CD4-positive, alpha-beta T cell treated with Interleukin-6 at 100 ng/mL for 8 hours (primary cell): ENCODE measurements at regions not wholly inside any gene's neighbourhood (a gene's known extent, or its start where the extent isn't known, plus 50 kb on each side); places are given as distances from the start of the nearest gene placed in this dataset.
"Not testable (repeated sequence)": the region's sequence is repeated elsewhere in the genome, so short reads cannot be mapped to it uniquely, and the experiment has no call there.

Experiments used
- DNase-seq: peaks from one replicate; pipeline ENCODE4 v3.0.0-alpha.2; 2020; ENCODE audit warnings: mixed read lengths, low spot score

- DNase-seq = no peak
These were observed 228.7 kb upstream of the GOT2 start for GRCh38 chr16:58962811-58963210.

- DNase-seq = no peak
These were observed 226.4 kb upstream of the GOT2 start for GRCh38 chr16:58960484-58960883.

GRCh38 chr16:58960034-58960433 is 225.9 kb upstream of the GOT2 start:
- no peak for DNase-seq

- no peak for DNase-seq
These were observed 224.6 kb upstream of the GOT2 start for GRCh38 chr16:58958749-58959148.

- DNase-seq = no peak
These were observed 214.1 kb upstream of the GOT2 start for GRCh38 chr16:58948244-58948643.

GRCh38 chr16:58940609-58941008 is 206.5 kb upstream of the GOT2 start:
- no peak for DNase-seq

- no peak for DNase-seq
These were observed 204.7 kb upstream of the GOT2 start for GRCh38 chr16:58938811-58939210.

- no peak for DNase-seq
These were observed 203.5 kb upstream of the GOT2 start for GRCh38 chr16:58937661-58938060.

- no peak for DNase-seq
These were observed 199.1 kb upstream of the GOT2 start for GRCh38 chr16:58933186-58933585.

- DNase-seq = no peak
These were observed 197.3 kb upstream of the GOT2 start for GRCh38 chr16:58931436-58931835.

- DNase-seq = no peak
These were observed 189.0 kb upstream of the GOT2 start for GRCh38 chr16:58923094-58923493.

- DNase-seq = no peak
These were observed 179.3 kb upstream of the GOT2 start for GRCh38 chr16:58913456-58913855.

- DNase-seq = no peak
These were observed 178.5 kb upstream of the GOT2 start for GRCh38 chr16:58912571-58912970.

- no peak for DNase-seq
These were observed 173.0 kb upstream of the GOT2 start for GRCh38 chr16:58906981-58907715.

GRCh38 chr16:58904291-58904690 is 170.2 kb upstream of the GOT2 start:
- no peak for DNase-seq

- no peak for DNase-seq
These were observed 155.4 kb upstream of the GOT2 start for GRCh38 chr16:58889516-58889915.

- no peak for DNase-seq
These were observed 151.5 kb upstream of the GOT2 start for GRCh38 chr16:58885528-58886170.

- DNase-seq = no peak
These were observed 150.0 kb upstream of the GOT2 start for GRCh38 chr16:58884141-58884540.

- DNase-seq = no peak
These were observed 149.0 kb upstream of the GOT2 start for GRCh38 chr16:58883131-58883530.

GRCh38 chr16:58882292-58882691 is 148.2 kb upstream of the GOT2 start:
- DNase-seq = no peak

- not testable (repeated sequence) for DNase-seq
These were observed 144.5 kb upstream of the GOT2 start for GRCh38 chr16:58878641-58879040.

- DNase-seq = no peak
These were observed 132.8 kb upstream of the GOT2 start for GRCh38 chr16:58866935-58867334.

- DNase-seq = no peak
These were observed 129.6 kb upstream of the GOT2 start for GRCh38 chr16:58863761-58864160.

GRCh38 chr16:58863042-58863441 is 128.9 kb upstream of the GOT2 start:
- DNase-seq = no peak
